Bone marrow (tissue), 2 donors: ENCODE measurements at regions not wholly inside any gene's neighbourhood (a gene's known extent, or its start where the extent isn't known, plus 50 kb on each side); places are given as distances from the start of the nearest gene placed in this dataset.
A peak's percentile ranks its signal among the peaks of the same experiment; 100 is the strongest.
"Not testable (repeated sequence)": the region's sequence is repeated elsewhere in the genome, so short reads cannot be mapped to it uniquely, and the experiment has no call there.

Source experiments
- DNase-seq, 2 donors: peaks; one replicate each; lab custom pipeline; 2025; lab: John Stamatoyannopoulos, UW

DNA sequence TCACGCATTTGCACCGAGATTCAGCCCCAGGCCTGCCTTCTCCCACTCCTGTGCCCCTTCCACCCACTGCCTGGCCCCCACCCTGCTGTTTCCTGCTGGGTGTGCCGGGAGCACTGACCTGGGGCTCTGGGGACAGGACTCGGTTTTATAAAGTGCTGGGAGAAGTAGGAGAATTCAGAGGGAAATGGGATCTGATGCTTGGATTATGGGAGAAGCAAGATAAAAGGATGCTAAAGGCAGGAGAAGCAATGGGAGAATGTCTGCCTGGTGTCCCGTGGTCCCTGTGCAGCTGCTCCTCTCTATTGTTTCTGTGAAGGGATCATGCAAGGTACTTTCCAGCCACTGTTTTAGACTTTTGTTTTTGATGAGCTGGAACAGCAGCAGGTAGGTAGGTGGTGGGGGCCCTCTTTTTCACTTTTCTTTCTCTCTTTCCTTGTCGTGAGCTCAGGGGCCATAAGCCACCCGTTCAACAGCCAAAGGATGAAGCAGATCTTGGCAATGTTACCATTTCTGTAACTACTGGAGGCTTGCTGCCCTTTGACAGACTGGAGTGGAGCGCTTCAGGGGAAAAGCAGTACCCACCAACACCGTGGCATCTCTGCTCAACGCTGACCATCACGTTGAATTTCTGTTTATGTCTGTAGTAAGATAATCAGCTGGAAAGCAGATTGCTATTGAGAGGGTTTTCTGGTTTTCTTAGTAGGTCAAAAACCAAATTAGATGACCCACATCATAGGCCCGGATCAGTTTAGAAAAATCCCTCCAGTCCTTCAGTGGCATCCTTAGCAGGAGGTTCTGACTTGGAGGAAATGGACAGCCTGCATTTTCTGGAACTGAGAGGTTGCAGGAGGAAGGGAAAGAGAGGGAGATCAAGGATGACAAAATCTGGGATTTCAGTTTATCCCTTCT lies 63.8 kb upstream of the ENPP6 start:
- no peak for DNase-seq

- no peak for DNase-seq
These were observed 63.0 kb upstream of the ENPP6 start for GRCh38 chr4:184280591-184281071.

DNA sequence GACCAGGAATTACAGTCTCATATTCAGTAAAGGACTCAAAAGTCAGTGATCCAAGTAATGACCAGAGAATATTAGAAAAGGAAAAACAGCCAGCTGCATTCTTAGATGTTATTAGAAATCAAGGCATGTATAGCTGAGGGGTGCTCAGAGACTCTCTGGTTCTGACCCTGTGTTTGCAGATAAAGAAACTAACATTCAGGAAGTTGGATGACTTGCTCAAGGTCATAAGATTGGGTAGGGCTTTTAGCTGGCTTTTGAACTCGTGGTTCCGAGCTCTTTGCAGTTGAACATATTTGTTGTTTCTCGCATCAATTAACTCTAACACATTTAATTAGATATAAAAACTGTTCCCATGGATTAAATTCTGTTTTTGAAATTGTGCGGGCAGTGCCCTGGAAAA lies 62.5 kb upstream of the ENPP6 start:
- no peak for DNase-seq

DNA sequence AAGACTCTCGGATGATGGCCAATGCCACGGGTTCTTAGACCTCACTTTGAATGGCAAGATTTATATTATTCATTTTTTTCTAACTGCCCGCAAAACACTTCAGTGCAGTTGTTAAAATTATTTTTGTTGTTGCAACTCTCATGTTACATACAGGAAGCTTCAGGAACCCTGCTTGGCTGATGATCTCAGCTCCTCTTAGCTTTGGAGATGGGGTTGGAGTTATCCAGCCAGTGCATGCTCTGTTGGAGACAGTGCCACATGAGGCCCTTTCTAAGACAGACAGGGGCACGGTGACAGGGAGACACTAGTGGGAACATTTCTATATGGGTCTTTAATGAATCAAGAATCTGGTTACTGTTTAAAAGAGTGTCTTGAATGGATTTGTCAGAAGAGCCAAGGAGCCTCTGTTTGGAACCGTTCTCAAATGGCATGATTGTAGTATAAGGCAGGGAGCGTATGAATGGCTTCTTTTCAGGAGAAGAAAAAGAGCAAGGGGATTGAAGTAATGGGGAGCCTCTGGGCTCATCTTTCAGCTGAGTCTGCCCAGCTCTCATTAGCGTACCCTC lies 61.9 kb upstream of the ENPP6 start:
- no peak for DNase-seq

GRCh38 chr4:184277769-184278168 lies 60.1 kb upstream of the ENPP6 start:
- not testable (repeated sequence) for DNase-seq

- not testable (repeated sequence) for DNase-seq
These were observed 59.3 kb upstream of the ENPP6 start for GRCh38 chr4:184277010-184277409.

- DNase-seq, result not testable (repeated sequence)
These were observed 58.7 kb upstream of the ENPP6 start for GRCh38 chr4:184276346-184276745.

- DNase-seq, result no peak
These were observed 58.1 kb upstream of the ENPP6 start for GRCh38 chr4:184275766-184276165.

GRCh38 chr4:184274286-184274951 lies 56.7 kb upstream of the ENPP6 start:
- no peak for DNase-seq

DNA sequence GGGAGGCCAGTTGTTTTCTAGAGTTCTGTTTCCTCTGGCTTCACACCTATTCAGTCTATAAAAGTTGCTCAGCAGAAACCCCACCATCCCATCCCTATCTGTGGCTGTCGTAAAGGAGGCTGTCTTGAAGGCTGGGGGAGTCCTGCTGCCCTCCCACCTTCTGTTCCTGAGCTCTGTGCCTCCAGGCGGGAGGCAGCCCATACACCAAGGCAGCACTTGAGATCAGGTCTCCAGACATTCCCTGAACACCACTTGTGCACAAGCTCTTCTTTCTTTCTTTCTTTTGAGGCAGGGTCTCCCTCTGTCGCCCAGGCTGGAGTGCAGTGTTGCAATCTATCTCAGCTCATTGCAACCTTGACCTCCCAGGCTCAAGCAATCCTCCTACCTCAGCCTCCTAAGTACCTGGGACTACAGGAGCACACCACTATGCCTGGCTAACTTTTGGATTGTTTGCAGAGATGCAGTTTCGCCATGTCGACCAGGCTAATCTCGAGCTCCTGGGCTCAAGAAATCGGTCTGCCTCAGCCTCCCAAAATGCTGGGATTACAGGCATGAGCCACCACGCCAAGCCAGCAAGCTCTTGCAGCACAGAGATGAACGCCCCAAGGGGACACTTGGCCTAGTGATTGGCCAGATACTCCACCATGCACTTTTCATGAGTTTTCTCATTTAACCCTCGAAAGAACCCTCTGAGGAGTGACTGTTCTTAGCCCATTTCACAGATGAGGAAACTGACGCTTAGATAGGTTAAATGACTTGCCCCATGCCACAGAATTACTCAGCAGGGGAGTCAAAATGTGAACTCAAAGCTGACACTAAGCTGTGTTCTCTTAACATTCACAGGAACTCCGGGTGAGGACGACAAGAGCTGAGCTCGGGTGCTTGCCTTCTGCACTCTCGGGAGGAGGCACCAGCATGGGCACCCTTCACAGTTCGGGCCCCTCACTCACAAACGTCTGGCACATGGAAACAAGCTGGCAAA lies 55.8 kb upstream of the ENPP6 start:
- DNase-seq, result no peak

- DNase-seq, result no peak
These were observed 53.2 kb upstream of the ENPP6 start for GRCh38 chr4:184270808-184271413.

DNA sequence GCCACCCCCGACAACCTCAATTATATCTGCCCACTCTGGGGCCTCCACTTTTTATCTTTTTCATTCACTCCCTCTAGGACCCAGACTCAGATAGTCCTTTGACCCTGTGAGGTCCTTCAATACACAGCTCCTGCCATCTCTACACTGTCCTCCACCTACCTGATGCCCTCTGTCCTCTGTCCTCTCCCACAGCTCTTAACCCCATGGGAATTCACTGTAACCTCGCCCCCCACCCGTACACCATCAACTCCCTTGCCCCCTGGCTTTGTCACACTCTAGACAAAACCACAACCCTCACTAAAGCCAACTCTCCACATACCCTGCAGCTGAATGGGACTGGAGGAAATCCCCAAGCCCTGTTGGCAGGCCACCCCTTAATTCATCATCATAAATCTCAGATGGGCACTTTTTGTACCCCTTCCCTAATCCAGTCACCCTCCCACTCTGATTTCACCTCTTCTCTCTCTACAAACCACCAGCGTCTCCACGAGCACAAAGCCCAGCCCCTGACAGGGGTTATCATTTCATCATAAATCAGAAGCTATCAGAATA lies 52.3 kb upstream of the ENPP6 start:
- no peak for DNase-seq

GRCh38 chr4:184268584-184269160 lies 51.0 kb upstream of the ENPP6 start:
- DNase-seq, result no peak

DNA sequence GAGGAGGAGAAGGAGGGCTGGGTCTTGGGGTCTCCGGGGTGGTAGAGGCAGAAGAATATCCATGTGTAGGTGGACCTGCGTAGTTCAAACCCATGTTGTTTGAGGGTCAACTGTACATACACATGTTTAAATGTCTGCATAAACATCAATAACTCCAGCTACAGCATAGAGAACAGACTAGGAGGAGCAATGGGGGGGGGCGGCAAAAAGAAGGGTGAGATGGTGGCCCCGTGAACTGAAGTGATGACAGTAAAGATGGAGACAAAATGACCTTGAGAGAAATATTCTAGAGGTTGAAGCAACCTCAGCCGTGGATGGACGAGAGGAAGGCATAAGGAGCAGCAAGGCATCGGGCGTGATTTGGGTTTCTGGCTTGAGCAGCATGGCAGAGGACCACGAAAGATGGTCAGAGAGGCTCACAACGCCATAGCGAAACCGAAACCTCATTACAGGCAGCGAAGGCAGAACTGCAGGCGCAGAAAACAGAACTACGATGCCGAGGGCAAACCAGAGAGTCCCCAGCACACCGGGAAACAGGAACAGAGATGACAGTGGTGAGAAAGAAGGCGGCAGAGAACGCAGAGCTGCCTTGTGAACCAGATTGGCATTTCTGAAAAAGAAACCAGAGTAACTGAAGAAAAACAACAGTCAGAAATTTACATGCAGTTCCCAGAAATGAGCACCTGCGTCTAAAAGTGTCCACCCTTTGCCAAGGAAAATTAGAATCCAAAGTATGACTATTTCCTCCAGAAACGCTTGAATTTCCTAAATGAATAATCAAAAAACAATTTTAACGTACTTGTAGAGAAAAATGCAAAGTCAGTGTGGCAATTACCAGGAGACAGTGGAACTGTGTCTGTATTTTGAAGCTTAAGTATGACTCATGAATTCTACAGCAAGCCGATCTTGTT lies 50.3 kb upstream of the ENPP6 start:
- DNase-seq, result peak; percentile 40 to 94
